ENCODE measurements at regions not wholly inside any gene's neighbourhood (a gene's known extent, or its start where the extent isn't known, plus 50 kb on each side); places are given as distances from the start of the nearest gene placed in this dataset.

DNA sequence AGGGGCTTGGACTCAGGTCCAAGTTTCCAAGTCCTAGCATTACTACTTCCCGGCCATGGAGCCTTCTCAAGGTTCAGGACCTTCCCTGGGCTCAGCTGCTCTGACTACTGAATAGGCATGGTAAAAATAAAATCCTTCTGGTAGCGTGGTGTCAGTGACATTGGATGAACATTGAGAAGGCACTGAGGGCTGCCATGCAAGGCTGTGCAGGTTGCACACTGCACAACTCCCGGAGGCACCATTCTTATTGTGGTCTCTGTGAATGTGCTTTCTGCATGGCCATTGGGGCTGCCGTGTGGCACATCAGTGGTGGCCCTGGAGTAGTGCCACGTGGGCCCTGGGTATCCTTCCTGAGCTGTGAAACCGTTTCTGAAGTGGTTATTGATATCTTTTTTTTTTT, 250.2 kb upstream of the CIBAR2 start:
- Histone ChIP-seq H3K9me3 (no peaks in the 10 kb centered on the region), H3K4me1 (ENCODE audit: control insufficient read depth in 1 of 2, insufficient read depth in 1 of 2, low read depth in 1 of 2, low read length in 1 of 2) (no peaks in the 10 kb centered on the region), H3K4me3 (ENCODE audit: low read depth in 1 of 2, low read length in 1 of 2) (no peak overlapping the region), H3K27ac (no peak overlapping the region), H3K27me3 (no peaks in the 10 kb centered on the region), H3K36me3 (no peaks in the 10 kb centered on the region)
- TF ChIP-seq CTCF (IDR thresholded peaks at IDR 0.05) = no peak

- H3K27me3 ChIP-seq = no peaks in the 10 kb centered on the region
- no peaks in the 10 kb centered on the region for H3K9me3 ChIP-seq
- H3K4me3 ChIP-seq (ENCODE audit: low read depth in 1 of 2, low read length in 1 of 2) = no peak overlapping the region
- H3K4me1 ChIP-seq (ENCODE audit: control insufficient read depth in 1 of 2, insufficient read depth in 1 of 2, low read depth in 1 of 2, low read length in 1 of 2) = no peaks in the 10 kb centered on the region
- no peak for TF ChIP-seq CTCF (IDR thresholded peaks at IDR 0.05)
- no peaks in the 10 kb centered on the region for H3K36me3 ChIP-seq
- no peak overlapping the region for H3K27ac ChIP-seq
These were observed 249.7 kb upstream of the GSE1 start for GRCh38 chr16:85363427-85363826.

DNA sequence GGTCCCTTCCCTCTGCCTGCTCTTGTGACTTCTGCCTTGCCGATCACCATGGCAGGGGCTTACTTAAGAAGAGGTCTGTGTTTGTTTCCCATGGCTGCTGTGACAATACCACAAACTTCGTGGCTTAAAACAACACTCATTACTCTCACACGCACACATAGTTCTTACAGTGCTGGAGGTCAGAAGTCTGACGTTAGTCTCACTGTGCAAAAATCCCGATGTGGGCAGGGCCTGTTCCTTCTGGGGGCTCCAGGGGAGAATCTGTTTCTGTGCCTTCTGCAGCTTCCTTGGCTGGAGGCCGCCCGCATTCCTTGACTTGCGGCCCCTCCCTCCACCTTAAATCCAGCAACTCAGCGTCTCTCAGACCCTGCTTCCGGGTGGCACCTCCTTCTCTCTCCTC, 249.2 kb upstream of the GSE1 start:
- H3K4me1 ChIP-seq (ENCODE audit: control insufficient read depth in 1 of 2, insufficient read depth in 1 of 2, low read depth in 1 of 2, low read length in 1 of 2) = no peaks in the 10 kb centered on the region
- no peak overlapping the region for H3K27ac ChIP-seq
- no peaks in the 10 kb centered on the region for H3K9me3 ChIP-seq
- H3K27me3 ChIP-seq = no peaks in the 10 kb centered on the region
- no peaks in the 10 kb centered on the region for H3K36me3 ChIP-seq
- H3K4me3 ChIP-seq (ENCODE audit: low read depth in 1 of 2, low read length in 1 of 2) = no peak overlapping the region
- no peak for TF ChIP-seq CTCF (IDR thresholded peaks at IDR 0.05)

DNA sequence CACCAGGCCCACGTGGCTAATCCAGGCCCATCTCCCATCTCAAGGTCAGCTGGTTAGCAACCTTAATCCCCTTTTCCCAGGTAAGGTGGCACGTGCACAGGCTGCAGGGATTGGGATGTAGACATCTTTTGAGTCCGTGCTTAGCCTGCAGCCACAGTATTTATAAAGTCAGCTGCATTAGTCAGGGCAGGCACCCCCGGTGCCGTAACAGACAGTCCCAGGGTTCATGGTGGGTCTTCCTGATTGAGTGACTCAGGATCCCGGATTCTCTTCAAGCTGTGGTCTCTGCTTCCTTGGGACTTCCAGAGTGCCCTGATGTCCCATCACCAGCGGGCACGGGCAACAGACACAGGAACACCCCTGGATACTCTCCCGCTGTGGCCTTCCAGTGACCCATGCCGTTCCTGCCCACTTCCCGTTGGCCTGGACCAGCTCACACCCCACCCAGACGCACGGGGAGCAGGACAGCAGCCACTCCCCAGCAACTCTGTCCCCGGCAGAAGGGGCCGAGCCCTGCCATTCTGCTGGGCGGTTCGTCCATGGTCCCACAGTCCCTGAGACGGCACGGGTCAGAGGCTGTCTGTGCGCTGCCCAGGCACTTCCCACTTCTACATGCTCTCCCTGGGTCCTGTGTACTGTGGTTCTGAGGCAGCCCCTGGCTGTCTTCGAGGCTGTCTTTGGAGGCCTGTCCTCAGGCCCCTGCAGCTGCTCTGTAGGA, 248.6 kb upstream of the GSE1 start:
- no peak overlapping the region for H3K27ac ChIP-seq
- no peaks in the 10 kb centered on the region for H3K27me3 ChIP-seq
- H3K9me3 ChIP-seq = no peaks in the 10 kb centered on the region
- H3K4me3 ChIP-seq (ENCODE audit: low read depth in 1 of 2, low read length in 1 of 2) = no peak overlapping the region
- H3K4me1 ChIP-seq (ENCODE audit: control insufficient read depth in 1 of 2, insufficient read depth in 1 of 2, low read depth in 1 of 2, low read length in 1 of 2) = no peaks in the 10 kb centered on the region
- no peak for TF ChIP-seq CTCF (IDR thresholded peaks at IDR 0.05)
- no peaks in the 10 kb centered on the region for H3K36me3 ChIP-seq

- H3K9me3 ChIP-seq = no peaks in the 10 kb centered on the region
- no peaks in the 10 kb centered on the region for H3K4me1 ChIP-seq (ENCODE audit: control insufficient read depth in 1 of 2, insufficient read depth in 1 of 2, low read depth in 1 of 2, low read length in 1 of 2)
- no peaks in the 10 kb centered on the region for H3K36me3 ChIP-seq
- H3K27ac ChIP-seq = no peak overlapping the region
- no peak for TF ChIP-seq CTCF (IDR thresholded peaks at IDR 0.05)
- no peak overlapping the region for H3K4me3 ChIP-seq (ENCODE audit: low read depth in 1 of 2, low read length in 1 of 2)
- no peaks in the 10 kb centered on the region for H3K27me3 ChIP-seq
These were observed 248.0 kb upstream of the GSE1 start for GRCh38 chr16:85365120-85365519.
